Liver (tissue), 3 donors: ENCODE measurements at regions not wholly inside any gene's neighbourhood (a gene's known extent, or its start where the extent isn't known, plus 50 kb on each side); places are given as distances from the start of the nearest gene placed in this dataset.

ENCODE experiments used
- ATF3 ChIP-seq: IDR thresholded peaks from 2 replicates; pipeline ENCODE4 v1.6.1; 2016; ENCODE audit warnings: antibody characterized with exemption
- JUND ChIP-seq, 2 donors: IDR thresholded peaks; 2 replicates each; pipeline ENCODE4 v1.6.1; 2016; ENCODE audit warnings: antibody characterized with exemption in 2 of 2
- NR2F2 ChIP-seq: IDR thresholded peaks from 2 replicates; pipeline ENCODE4 v1.6.1; 2016; ENCODE audit warnings: antibody characterized with exemption
- RAD21 ChIP-seq, 2 donors: IDR thresholded peaks; 2 replicates each; pipeline ENCODE4 v1.6.1; 2016; ENCODE audit warnings: antibody characterized with exemption in 2 of 2, mild to moderate bottlenecking in 2 of 2
- REST ChIP-seq: IDR thresholded peaks from 2 replicates; pipeline ENCODE4 v1.6.1; 2016; ENCODE audit warnings: antibody characterized with exemption, mild to moderate bottlenecking
- RXRA ChIP-seq, 2 donors: IDR thresholded peaks; 2 replicates each; pipeline ENCODE4 v1.6.1; 2017 to 2018; ENCODE audit warnings: antibody characterized with exemption in 2 of 2, mild to moderate bottlenecking in 1 of 2
- TAF1 ChIP-seq: conservative IDR thresholded peaks from 2 replicates; pipeline ENCODE4 v1.6.1; 2016; ENCODE audit warnings: antibody characterized with exemption, mild to moderate bottlenecking
- TF ChIP-seq, protein P1 (sequence below): fragments of 150-350 bp; IDR thresholded peaks from 2 replicates; pipeline ENCODE4 v1.5.1; 2017; ENCODE audit warnings: improper control_type of control experiment, low read depth, low read length; ENCODE audit not compliant: missing input control
- TF ChIP-seq, protein P2 (sequence below): IDR thresholded peaks from 2 replicates; pipeline ENCODE4 v1.6.1; 2016; ENCODE audit warnings: antibody characterized with exemption
- donor health status: healthy.
- donor health status: healthy.

- no peak for TF ChIP-seq REST
- no peak for TF ChIP-seq JUND (IDR thresholded peaks at IDR 0.05)
- TF ChIP-seq, protein P1, sequence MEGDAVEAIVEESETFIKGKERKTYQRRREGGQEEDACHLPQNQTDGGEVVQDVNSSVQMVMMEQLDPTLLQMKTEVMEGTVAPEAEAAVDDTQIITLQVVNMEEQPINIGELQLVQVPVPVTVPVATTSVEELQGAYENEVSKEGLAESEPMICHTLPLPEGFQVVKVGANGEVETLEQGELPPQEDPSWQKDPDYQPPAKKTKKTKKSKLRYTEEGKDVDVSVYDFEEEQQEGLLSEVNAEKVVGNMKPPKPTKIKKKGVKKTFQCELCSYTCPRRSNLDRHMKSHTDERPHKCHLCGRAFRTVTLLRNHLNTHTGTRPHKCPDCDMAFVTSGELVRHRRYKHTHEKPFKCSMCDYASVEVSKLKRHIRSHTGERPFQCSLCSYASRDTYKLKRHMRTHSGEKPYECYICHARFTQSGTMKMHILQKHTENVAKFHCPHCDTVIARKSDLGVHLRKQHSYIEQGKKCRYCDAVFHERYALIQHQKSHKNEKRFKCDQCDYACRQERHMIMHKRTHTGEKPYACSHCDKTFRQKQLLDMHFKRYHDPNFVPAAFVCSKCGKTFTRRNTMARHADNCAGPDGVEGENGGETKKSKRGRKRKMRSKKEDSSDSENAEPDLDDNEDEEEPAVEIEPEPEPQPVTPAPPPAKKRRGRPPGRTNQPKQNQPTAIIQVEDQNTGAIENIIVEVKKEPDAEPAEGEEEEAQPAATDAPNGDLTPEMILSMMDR: no peak
- no peak for TF ChIP-seq TAF1
- no peak for TF ChIP-seq NR2F2
- TF ChIP-seq RAD21 (IDR thresholded peaks at IDR 0.05): no peak
- TF ChIP-seq ATF3: no peak
- TF ChIP-seq, protein P2, sequence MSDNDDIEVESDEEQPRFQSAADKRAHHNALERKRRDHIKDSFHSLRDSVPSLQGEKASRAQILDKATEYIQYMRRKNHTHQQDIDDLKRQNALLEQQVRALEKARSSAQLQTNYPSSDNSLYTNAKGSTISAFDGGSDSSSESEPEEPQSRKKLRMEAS: no peak
- TF ChIP-seq RXRA (IDR thresholded peaks at IDR 0.05): no peak
These were observed 142.1 kb upstream of the PABPC4L start for GRCh38 chr4:134343656-134344055.
